BLaER1 treated with 17β-estradiol and CSF1 and Interleukin-3, amounts not matched to agents 10 nM and 100 nM (cell line): ENCODE measurements at regions not wholly inside any gene's neighbourhood (a gene's known extent, or its start where the extent isn't known, plus 50 kb on each side); places are given as distances from the start of the nearest gene placed in this dataset.

Source experiments
- H3K27ac ChIP-seq, 11 experiments: shearing (Covaris generic); formaldehyde crosslinking; 2 replicates each; pipeline ENCODE4 v1.8.1; 2022
- H3K27me3 ChIP-seq, 11 experiments: shearing (Covaris generic); formaldehyde crosslinking; 2 replicates each; pipeline ENCODE4 v1.8.1; 2022
- H3K36me3 ChIP-seq, 11 experiments: shearing (Covaris generic); formaldehyde crosslinking; 2 replicates each; pipeline ENCODE4 v1.8.1; 2022
- H3K4me1 ChIP-seq, 10 experiments: shearing (Covaris generic); formaldehyde crosslinking; 2 replicates each; pipeline ENCODE4 v1.8.1; 2022
- H3K4me2 ChIP-seq, 11 experiments: shearing (Covaris generic); formaldehyde crosslinking; 2 replicates each; pipeline ENCODE4 v1.8.1; 2022
- H3K4me3 ChIP-seq, 10 experiments: shearing (Covaris generic); formaldehyde crosslinking; 2 replicates each; pipeline ENCODE4 v1.8.1; 2022
- H3K9ac ChIP-seq, 11 experiments: shearing (Covaris generic); formaldehyde crosslinking; 2 replicates each; pipeline ENCODE4 v1.8.1; 2022
- H3K9me3 ChIP-seq, 11 experiments: shearing (Covaris generic); formaldehyde crosslinking; replicated peaks in 1 of 11; 2 replicates each; pipeline ENCODE4 v1.8.1; 2022
- H4K20me1 ChIP-seq, 11 experiments: shearing (Covaris generic); formaldehyde crosslinking; 2 replicates each; pipeline ENCODE4 v1.8.1; 2022
- Cebpa-rat ChIP-seq, 11 experiments: shearing (Covaris generic); IDR thresholded peaks; 2 replicates each; pipeline ENCODE4 v1.8.1; 2022

- Histone ChIP-seq H3K9me3 (no peaks in the 10 kb centered on the region), H3K9ac (no peak overlapping the region), H3K27me3 (no peaks in the 10 kb centered on the region), H3K4me2 (no peak overlapping the region), H3K36me3 (no peaks in the 10 kb centered on the region), H3K4me1 (no peaks in the 10 kb centered on the region), H3K4me3 (no peak overlapping the region), H4K20me1 (no peaks in the 10 kb centered on the region), H3K27ac (no peak overlapping the region)
- no peak for TF ChIP-seq Cebpa-rat (IDR thresholded peaks at IDR 0.05)
These were observed 223.0 kb upstream of the DPH6 start for GRCh38 chr15:35768949-35769348.

GRCh38 chr15:35769656-35770055, 223.7 kb upstream of the DPH6 start:
- no peak overlapping the region for H3K4me3 ChIP-seq
- no peaks in the 10 kb centered on the region for H3K9me3 ChIP-seq
- no peaks in the 10 kb centered on the region for H3K4me1 ChIP-seq
- no peak for TF ChIP-seq Cebpa-rat (IDR thresholded peaks at IDR 0.05)
- no peak overlapping the region for H3K4me2 ChIP-seq
- H3K27me3 ChIP-seq = no peaks in the 10 kb centered on the region
- H3K27ac ChIP-seq = no peak overlapping the region
- no peaks in the 10 kb centered on the region for H4K20me1 ChIP-seq
- H3K36me3 ChIP-seq = no peaks in the 10 kb centered on the region
- no peak overlapping the region for H3K9ac ChIP-seq

DNA sequence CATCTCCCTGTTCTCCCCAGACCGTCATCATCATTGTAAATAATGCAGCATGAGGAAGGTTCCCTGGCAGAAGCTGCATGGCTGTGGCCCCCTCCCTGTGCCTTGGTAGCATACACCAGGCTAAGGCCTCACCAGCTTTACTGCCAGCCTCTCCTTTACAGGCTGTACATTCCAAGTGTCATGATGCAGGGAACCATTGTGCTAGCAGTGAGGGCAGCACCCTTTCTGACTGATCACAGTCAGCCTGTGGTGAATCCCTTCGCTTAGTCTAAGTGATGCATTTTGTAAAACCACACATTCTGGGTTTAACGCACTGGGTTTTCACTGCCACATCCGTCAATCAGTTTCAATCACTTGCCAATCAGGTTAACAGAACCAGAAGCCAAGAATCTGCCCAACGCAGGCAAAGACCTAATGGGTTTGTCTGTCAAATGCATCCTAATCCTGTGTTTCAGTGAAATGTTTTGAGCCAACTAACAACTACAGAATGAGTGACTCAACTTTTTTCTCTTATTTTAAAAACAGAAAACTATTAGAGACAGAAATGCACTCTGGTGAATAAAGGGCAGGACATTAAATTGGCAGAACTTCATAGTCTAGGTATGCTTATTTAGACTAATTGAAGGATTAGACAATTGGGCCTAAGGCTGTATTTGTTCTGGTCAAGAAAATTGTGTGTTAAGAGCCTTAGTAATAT, 225.9 kb upstream of the DPH6 start:
- Histone ChIP-seq H3K27ac (no peak overlapping the region), H3K9me3 (no peaks in the 10 kb centered on the region), H4K20me1 (no peaks in the 10 kb centered on the region), H3K27me3 (no peaks in the 10 kb centered on the region), H3K4me1 (peaks cover 0 to 18% (median 2%) of the 10 kb centered on the region in 10 experiments; a peak in 13 of 20 replicates), H3K36me3 (no peaks in the 10 kb centered on the region), H3K9ac (no peak overlapping the region), H3K4me2 (no peak overlapping the region), H3K4me3 (no peak overlapping the region)
- TF ChIP-seq Cebpa-rat (IDR thresholded peaks at IDR 0.05) = no peak

DNA sequence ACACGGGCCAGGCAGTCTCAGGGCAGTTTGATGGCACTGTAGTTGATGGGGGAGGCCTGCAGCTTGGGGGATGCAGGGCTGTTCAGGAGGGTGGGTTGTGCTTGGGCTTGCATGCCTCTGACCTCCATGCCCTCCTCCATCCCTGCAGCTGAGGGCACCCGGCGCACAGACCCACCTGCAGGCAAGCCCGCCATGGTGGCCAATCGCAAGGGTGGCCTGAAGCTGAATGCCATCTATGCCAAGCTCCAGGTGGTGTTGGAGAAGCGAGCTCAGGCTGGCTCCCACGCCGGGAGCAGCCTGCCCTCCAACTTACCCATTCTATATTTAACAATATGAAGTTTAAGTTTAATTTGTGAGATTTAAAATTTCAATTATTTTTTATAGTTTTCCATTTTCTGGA, 228.7 kb upstream of the DPH6 start:
- no peak overlapping the region for H3K27ac ChIP-seq
- no peak for TF ChIP-seq Cebpa-rat (IDR thresholded peaks at IDR 0.05)
- H3K4me1 ChIP-seq = peaks cover 0 to 29% (median 7%) of the 10 kb centered on the region in 10 experiments; a peak in 13 of 20 replicates
- no peak overlapping the region for H3K4me2 ChIP-seq
- H3K27me3 ChIP-seq = no peaks in the 10 kb centered on the region
- H3K9ac ChIP-seq = no peak overlapping the region
- no peaks in the 10 kb centered on the region for H4K20me1 ChIP-seq
- no peaks in the 10 kb centered on the region for H3K9me3 ChIP-seq
- no peaks in the 10 kb centered on the region for H3K36me3 ChIP-seq
- no peak overlapping the region for H3K4me3 ChIP-seq

DNA sequence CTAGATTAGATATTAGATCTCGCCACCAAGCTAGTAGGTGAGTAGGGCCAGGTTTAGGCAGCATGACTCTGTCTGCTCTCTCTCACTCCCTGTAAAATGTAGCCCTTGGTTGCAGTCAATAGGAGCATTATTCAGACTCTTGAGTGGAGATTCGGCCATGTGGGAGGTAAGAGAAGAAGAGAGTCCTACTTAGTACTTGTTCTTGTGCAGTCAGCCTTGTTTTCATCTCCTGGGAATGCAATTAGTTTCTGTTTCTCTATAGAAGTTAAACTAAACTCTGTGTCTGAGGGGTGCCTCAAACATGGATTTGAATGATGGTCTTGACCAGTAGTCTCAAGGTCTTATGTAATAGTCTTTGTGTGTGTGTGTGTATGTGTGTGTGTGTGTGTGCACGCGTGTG, 229.5 kb upstream of the DPH6 start:
- no peaks in the 10 kb centered on the region for H4K20me1 ChIP-seq
- H3K36me3 ChIP-seq = no peaks in the 10 kb centered on the region
- no peaks in the 10 kb centered on the region for H3K9me3 ChIP-seq
- no peak overlapping the region for H3K9ac ChIP-seq
- no peak for TF ChIP-seq Cebpa-rat (IDR thresholded peaks at IDR 0.05)
- no peak overlapping the region for H3K4me3 ChIP-seq
- H3K27me3 ChIP-seq = no peaks in the 10 kb centered on the region
- H3K4me1 ChIP-seq = peaks cover 0 to 29% (median 7%) of the 10 kb centered on the region in 10 experiments; a peak in 13 of 20 replicates
- H3K27ac ChIP-seq = no peak overlapping the region
- H3K4me2 ChIP-seq = peak overlapping the region in 5 of 11 experiments; percentile 2 to 34 (median 8); a peak in 7 of 22 replicates

GRCh38 chr15:35777061-35777460, 231.1 kb upstream of the DPH6 start:
- peaks cover 0 to 29% (median 7%) of the 10 kb centered on the region in 10 experiments; a peak in 13 of 20 replicates for H3K4me1 ChIP-seq
- TF ChIP-seq Cebpa-rat (IDR thresholded peaks at IDR 0.05) = no peak
- no peak overlapping the region for H3K9ac ChIP-seq
- no peaks in the 10 kb centered on the region for H3K36me3 ChIP-seq
- H3K27ac ChIP-seq = no peak overlapping the region
- H3K4me3 ChIP-seq = no peak overlapping the region
- no peaks in the 10 kb centered on the region for H3K9me3 ChIP-seq
- H3K27me3 ChIP-seq = no peaks in the 10 kb centered on the region
- H4K20me1 ChIP-seq = no peaks in the 10 kb centered on the region
- H3K4me2 ChIP-seq = peak overlapping the region in 9 of 11 experiments; percentile 5 to 53 (median 37); a peak in 14 of 22 replicates

DNA sequence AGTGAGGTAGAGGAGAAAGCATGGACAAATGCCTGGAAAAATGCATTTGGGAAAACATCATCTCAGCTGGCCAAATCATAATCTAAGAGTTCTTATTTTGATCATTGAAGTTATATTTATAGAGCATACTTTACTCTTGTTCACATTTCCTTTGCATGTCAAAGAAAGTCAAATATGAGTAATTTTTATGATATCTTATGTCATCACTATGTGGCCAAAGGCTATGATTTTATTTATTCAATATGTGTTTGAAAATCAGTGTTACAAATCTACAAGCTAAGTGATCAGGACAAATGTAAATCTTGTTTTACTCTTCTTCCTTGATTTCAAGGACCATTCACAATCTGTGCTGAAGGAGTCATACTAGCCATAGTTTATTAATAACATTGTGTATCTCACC, 237.2 kb upstream of the DPH6 start:
- H3K27ac ChIP-seq = no peak overlapping the region
- no peaks in the 10 kb centered on the region; a peak in 1 of 20 replicates for H3K4me1 ChIP-seq
- no peaks in the 10 kb centered on the region for H3K27me3 ChIP-seq
- no peak overlapping the region for H3K4me2 ChIP-seq
- H3K36me3 ChIP-seq = no peaks in the 10 kb centered on the region
- H4K20me1 ChIP-seq = no peaks in the 10 kb centered on the region
- no peak overlapping the region for H3K4me3 ChIP-seq
- H3K9ac ChIP-seq = no peak overlapping the region
- TF ChIP-seq Cebpa-rat (IDR thresholded peaks at IDR 0.05) = no peak
- H3K9me3 ChIP-seq = no peaks in the 10 kb centered on the region

DNA sequence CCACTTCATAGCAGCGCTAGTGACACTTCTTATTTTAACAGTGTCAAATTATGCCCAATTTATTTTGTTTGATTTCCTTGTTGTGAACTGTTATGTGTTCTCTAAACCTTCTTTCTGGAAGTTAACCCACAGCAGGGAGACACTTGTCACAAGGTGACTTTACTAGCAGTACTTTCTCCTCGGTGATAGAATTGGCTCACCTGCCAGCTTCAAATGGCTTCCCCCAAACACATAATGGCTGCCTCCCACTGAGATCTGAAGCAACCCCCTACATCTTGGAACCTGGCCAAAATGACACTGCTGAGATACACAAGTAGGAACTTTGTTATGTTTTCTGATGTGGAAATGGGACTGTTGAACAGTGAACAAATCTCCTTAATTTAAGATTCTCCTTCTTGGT, 238.8 kb upstream of the DPH6 start:
- no peaks in the 10 kb centered on the region for H3K36me3 ChIP-seq
- no peaks in the 10 kb centered on the region for H3K4me1 ChIP-seq
- no peak overlapping the region for H3K27ac ChIP-seq
- no peaks in the 10 kb centered on the region for H4K20me1 ChIP-seq
- TF ChIP-seq Cebpa-rat (IDR thresholded peaks at IDR 0.05) = no peak
- H3K4me2 ChIP-seq = no peak overlapping the region
- H3K27me3 ChIP-seq = no peaks in the 10 kb centered on the region
- no peak overlapping the region for H3K9ac ChIP-seq
- no peak overlapping the region for H3K4me3 ChIP-seq
- no peaks in the 10 kb centered on the region for H3K9me3 ChIP-seq

DNA sequence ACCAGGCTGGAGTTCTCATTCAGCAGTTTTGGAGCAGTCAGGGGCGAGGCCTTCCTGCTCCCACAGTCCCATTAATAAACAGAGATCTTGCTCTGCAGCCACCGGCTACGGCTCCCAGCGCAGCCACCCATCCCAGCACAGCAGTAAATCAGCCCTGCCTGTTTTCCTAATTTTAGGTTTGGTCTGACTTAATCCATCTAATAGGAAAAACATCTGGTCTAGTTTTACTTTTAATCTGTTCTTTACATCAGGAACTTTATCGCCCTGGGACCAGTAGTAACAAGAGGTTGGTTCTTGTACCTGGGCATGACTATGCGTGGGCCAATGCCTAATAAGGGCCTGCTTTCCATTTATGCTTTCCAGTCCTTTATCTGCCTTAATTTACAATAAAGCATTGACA, 264.0 kb upstream of the DPH6 start:
- Histone ChIP-seq H3K9ac (no peak overlapping the region), H3K36me3 (no peaks in the 10 kb centered on the region), H3K4me3 (no peak overlapping the region), H3K27ac (no peak overlapping the region), H4K20me1 (no peaks in the 10 kb centered on the region), H3K27me3 (no peaks in the 10 kb centered on the region), H3K9me3 (no peaks in the 10 kb centered on the region), H3K4me1 (no peaks in the 10 kb centered on the region), H3K4me2 (no peak overlapping the region)
- no peak for TF ChIP-seq Cebpa-rat (IDR thresholded peaks at IDR 0.05)

- no peaks in the 10 kb centered on the region for H3K4me1 ChIP-seq
- no peak overlapping the region for H3K27ac ChIP-seq
- H3K9ac ChIP-seq = no peak overlapping the region
- H3K4me2 ChIP-seq = no peak overlapping the region
- TF ChIP-seq Cebpa-rat (IDR thresholded peaks at IDR 0.05) = no peak
- no peaks in the 10 kb centered on the region for H3K9me3 ChIP-seq
- no peak overlapping the region for H3K4me3 ChIP-seq
- H4K20me1 ChIP-seq = no peaks in the 10 kb centered on the region
- no peaks in the 10 kb centered on the region for H3K27me3 ChIP-seq
- no peaks in the 10 kb centered on the region for H3K36me3 ChIP-seq
These were observed 267.6 kb upstream of the DPH6 start for GRCh38 chr15:35813573-35813972.
